GM18502 (cell line): ENCODE measurements at regions not wholly inside any gene's neighbourhood (a gene's known extent, or its start where the extent isn't known, plus 50 kb on each side); places are given as distances from the start of the nearest gene placed in this dataset.
"Not testable (repeated sequence)": the region's sequence is repeated elsewhere in the genome, so short reads cannot be mapped to it uniquely, and the experiment has no call there.

ENCODE experiments used
- ATAC-seq: cut with Tn5 transposase; IDR thresholded peaks from one replicate; pipeline ENCODE4 v1.9.1; 2021; ENCODE audit warnings: mild to moderate bottlenecking; ENCODE audit not compliant: unreplicated experiment, poor library complexity

- not testable (repeated sequence) for ATAC-seq
Measured at GRCh38 chr13:63749857-63750256, 2334.2 kb upstream of the PCDH20 start.

DNA sequence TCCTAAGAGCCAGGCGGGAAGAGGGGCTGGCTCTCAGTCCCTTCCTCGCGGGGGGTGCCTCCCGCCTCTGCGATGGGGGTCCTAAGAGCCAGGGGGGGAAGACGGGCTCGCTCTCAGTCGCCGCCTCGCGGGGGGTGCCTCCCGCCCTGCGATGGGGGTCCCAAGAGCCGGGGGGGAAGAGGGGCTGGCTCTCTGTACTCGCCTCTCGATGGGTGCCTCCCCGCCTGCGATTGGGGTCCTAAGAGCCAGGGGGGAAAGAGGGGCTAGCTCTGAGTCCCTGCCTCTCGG lies 2326.1 kb upstream of the PCDH20 start:
- ATAC-seq: not testable (repeated sequence)

DNA sequence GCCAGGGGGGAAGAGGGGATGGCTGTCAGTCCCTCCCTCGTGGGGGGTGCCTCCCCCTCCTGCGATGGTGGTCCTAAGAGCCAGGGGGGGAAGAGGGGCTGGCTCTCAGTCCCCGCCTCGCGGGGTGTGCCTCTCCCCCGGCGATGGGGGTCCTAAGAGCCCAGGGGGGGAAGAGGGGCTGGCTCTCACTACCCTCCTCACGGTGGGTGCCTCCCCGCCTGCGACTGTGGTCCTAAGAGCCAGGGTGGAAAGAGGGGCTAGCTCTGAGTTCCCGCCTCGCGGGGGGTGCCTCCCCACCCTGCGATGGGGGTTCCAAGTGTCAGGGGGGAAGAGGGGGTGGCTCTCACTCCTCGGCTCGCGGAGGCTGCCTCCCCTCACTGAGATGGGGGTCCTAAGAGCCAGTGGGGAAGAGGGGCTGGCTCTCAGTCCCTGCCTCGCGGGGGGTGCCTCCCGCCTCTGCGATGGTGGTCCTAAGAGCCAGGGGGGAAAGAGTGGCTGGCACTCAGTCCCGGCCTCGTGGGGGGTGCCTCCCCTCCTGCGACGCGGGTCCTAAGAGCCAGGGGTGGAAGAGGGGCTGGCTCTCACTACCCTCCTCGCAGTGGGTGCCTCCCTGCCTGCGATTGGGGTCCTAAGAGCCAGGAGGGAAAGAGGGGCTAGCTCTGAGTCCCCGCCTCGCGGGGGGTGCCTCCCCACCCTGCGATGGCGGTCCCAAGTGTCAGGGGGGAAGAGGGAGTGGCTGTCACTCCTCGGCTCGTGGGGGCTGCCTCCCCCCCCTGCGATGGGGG lies 2325.6 kb upstream of the PCDH20 start:
- ATAC-seq: no peak

DNA sequence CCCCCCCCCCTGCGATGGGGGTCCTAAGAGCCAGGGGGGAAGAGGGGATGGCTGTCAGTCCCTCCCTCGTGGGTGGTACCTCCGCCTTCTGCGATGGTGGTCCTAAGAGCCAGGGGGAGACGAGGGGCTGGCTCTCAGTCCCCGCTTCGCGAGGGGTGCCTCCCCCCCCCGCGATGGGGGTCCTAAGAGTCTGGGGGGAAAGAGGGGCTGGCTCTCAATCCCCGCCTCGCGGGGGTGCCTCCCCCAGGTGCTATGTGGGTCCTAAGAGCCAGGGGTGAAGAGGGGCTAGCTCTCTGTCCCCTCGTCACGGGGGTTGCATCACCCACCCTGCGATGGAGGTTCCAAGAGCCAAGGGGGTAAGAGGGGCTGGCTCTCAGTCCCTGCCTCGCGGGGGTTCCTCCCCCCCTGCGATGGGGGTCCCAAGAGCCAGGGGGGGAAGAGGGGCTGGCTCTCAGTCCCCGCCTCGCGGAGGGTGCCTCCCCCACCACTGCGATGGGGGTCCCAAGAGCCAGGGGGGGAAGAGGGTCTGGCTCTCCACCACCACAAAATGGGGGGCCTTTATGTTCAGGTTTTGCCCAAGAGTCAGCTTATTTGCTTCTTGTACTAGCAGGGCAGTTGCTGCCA lies 2323.6 kb upstream of the PCDH20 start:
- not testable (repeated sequence) for ATAC-seq

- no peak for ATAC-seq
Measured at GRCh38 chr13:63737418-63737817, 2321.8 kb upstream of the PCDH20 start.

DNA sequence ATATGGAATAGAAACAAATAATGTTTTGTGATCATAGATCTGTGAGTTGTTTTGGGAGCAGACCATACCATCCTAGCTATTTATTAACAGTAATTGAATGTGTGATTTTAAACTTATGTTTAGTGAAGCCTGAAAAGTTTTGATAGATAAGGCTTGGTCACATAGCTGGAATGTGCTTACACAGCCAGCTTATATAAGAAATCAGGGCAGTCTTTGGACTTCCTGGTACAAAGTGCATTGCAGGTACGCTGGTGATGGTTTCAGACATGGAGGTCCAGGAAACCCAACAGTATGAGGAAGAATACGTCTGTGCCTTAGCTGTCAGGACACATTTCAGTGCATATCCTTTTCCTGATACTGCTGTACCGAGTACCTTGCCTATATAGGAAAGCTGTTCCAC lies 2316.2 kb upstream of the PCDH20 start:
- ATAC-seq: no peak

- not testable (repeated sequence) for ATAC-seq
Measured at GRCh38 chr13:63712159-63712558, 2296.5 kb upstream of the PCDH20 start.

DNA sequence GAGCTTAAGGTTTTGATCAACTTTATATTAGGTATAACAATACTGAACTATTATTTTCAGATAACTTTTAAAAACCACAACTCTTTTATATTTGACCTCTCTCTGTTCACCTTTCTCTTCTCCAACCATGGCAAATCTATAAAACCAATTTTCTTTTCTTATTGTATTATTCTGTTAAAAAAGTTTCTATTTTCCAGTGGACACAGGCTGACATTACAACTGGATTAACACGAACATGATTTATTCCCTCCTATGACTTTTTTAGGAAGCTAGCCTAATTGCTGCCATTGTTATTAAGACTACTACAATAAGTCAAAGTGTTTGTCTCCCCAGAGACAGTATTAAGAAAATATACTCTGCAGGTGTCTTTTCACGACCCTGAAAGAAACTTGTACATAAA lies 2291.1 kb upstream of the PCDH20 start:
- no peak for ATAC-seq

DNA sequence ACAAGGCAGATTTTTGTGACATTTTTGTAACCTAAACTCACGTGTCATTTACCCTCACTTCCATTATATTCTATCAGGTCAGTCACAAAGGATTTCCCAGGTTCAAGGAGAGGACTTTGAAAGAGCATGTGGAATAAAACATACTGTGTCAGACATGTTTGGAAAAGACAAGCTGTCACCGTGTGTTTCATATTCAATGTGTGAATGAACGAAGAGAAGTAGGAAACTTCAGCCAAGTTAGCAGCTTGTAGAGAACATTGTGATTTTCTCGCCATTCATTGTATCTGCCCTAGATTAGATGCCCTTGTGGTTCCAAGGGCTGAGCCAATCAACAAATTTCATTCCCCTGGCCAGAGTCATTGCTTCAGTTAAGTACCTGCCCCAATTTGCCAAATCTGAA lies 2288.9 kb upstream of the PCDH20 start:
- ATAC-seq: no peak

DNA sequence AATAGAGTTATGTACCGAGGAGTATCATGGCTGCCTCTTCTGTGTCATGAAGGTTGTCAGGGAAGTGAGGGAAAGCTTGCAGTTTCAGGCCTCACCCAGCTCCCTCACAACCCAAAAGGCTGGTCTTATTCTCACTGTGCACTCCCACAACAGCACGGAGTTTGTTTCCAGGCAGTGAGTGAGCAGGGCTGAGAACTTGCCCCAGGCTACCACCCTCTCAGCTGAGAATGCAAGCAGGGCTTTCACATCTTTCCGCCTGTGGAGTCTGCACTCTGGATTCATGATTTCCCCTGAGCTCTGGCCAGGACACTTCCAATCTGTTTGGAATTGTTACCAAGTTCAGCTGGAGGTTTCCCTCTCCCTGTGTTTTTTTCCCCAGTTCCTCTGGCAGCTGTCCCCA lies 2284.7 kb upstream of the PCDH20 start:
- no peak for ATAC-seq

- ATAC-seq: no peak
Measured at GRCh38 chr13:63699948-63700347, 2284.3 kb upstream of the PCDH20 start.

DNA sequence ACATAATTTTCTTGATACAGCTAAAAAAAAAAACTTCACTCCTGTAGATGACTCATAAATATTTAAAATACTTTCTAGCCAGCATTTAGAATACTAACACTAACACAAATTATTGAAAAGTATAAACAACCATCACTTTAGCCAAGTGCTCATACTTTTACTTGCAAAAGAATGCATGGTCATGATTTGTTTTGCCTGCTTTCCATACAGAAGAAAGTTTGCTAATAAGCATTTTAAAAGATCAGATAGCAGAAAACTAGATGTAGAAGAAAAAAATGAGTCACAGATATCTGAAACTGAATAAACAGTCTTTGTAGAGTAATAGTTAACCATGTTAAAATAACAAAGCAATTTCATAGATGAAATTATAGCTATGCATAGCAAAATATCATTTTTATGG lies 2280.4 kb upstream of the PCDH20 start:
- ATAC-seq: no peak

DNA sequence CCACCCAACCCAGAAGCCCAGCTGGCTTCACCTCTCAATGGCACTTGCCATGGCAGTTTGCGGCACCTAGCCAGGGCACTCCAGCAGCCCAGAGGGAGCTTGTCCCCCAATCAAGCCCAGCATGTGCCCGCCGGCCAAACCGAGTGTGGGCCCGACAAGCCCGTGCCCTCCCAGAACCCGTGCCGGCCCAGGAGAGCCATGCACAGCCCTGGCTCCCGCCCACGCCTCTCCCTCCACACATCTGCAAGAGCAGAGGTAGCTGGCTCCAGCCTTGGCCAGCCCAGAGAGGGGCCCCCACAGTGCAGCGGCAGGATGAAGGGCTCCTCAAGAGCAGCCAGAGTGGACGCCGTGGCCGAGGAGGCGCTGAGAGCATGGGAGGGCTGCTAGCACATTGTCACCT lies 2278.0 kb upstream of the PCDH20 start:
- no peak for ATAC-seq

- ATAC-seq: no peak
Measured at GRCh38 chr13:63691474-63691873, 2275.8 kb upstream of the PCDH20 start.

DNA sequence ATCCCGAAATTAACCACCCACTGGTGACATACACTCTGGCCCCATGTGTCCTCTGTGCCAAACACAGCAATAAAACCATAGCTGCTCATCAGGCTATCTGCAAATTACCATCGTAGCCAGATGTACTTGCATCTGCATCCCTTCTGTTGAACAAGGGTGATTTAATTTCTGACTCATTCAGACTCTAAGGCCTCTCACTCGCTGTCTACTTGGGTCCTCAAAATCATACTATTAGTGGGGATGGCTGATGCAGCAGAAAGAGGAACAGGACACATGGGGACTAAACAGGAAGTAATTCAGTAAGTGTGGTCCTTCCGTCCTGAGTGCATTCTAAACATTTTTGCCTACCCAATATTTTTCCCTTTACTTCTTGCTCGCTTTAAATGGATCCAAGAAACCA lies 2275.0 kb upstream of the PCDH20 start:
- ATAC-seq: no peak

- no peak for ATAC-seq
Measured at GRCh38 chr13:63684822-63685221, 2269.2 kb upstream of the PCDH20 start.

DNA sequence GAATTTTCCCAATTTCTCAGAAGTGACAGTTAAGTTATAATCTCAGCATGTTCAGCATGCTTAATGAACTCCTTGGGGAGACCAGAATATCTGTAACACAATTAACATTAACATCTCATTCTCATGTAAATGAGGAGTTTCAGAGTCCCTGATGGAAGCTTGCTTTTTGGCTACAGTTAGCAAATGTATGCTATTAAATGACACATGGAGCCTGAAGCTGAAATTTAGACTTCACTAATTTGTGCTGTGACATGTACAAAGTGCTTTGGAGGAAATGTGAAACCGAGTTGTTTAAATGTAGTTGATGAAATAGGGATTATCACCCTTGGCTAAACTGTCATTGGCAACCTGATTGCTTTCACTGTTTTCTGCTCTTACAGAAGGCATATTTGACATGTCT lies 2265.1 kb upstream of the PCDH20 start:
- no peak for ATAC-seq

DNA sequence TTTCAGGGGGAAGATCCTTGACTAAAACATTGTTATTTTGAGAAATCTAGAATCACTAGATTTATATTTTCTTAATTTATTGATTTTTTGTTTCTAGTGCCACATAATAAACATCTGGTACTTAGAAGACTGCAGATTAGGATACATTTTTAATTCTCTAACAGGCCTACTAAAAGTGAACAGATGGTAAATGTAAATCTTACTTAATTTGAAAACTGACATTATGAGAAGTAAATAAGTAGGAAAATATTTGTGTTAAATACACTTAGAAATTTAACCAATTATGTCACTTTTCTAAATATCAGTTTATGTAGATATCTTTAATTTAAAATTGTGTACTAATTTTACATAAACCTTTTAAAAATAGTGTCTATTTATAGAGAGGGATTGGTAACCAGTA lies 2255.6 kb upstream of the PCDH20 start:
- ATAC-seq: no peak

GRCh38 chr13:63651394-63651793 lies 2235.7 kb upstream of the PCDH20 start:
- no peak for ATAC-seq

- no peak for ATAC-seq
Measured at GRCh38 chr13:63643543-63643942, 2227.9 kb upstream of the PCDH20 start.

- peak; percentile 70 for ATAC-seq
Measured at GRCh38 chr13:63636316-63636993, 2220.8 kb upstream of the PCDH20 start.

GRCh38 chr13:63632321-63632720 lies 2216.7 kb upstream of the PCDH20 start:
- no peak for ATAC-seq
